Uterus (tissue), 2 donors: ENCODE measurements at regions not wholly inside any gene's neighbourhood (a gene's known extent, or its start where the extent isn't known, plus 50 kb on each side); places are given as distances from the start of the nearest gene placed in this dataset.

ENCODE experiments used
- POLR2A ChIP-seq, 2 donors: fragments of 450-650 bp; IDR thresholded peaks; one replicate each; pipeline ENCODE4 v1.6.1; 2016; ENCODE audit warnings: antibody characterized with exemption in 2 of 2, mild to moderate bottlenecking in 1 of 2, moderate library complexity in 1 of 2
- TF ChIP-seq, protein P1 (sequence below), 4 experiments: fragments of 200-600 bp in 2 of 4; fragments of 450-650 bp in 2 of 4; sonication (generic) in 2 of 4; IDR thresholded peaks; one replicate each; pipeline ENCODE4 v1.5.1; 2016 to 2019; ENCODE audit warnings: antibody characterized with exemption in 4 of 4, mild to moderate bottlenecking in 2 of 4, moderate library complexity in 1 of 4

DNA sequence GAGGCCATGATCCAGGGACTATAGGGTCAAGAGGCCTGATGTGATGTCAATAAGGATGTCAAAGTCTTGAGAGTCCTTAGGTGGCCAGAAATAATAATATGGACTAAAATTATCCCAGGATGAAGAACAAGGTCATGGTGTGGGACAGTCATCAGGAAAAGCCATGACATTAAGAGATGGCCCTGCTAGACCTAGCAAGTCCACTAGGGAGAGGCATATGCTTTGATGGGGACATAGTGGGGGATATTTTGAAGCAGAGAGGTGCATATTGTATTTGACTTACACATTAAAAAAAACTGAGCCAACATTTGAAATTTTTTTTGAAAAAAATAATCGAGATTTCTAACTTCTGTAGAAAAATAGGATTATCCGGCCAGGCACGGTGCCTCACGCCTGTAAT, 53.3 kb upstream of the CXCR4 start:
- TF ChIP-seq, protein P1, sequence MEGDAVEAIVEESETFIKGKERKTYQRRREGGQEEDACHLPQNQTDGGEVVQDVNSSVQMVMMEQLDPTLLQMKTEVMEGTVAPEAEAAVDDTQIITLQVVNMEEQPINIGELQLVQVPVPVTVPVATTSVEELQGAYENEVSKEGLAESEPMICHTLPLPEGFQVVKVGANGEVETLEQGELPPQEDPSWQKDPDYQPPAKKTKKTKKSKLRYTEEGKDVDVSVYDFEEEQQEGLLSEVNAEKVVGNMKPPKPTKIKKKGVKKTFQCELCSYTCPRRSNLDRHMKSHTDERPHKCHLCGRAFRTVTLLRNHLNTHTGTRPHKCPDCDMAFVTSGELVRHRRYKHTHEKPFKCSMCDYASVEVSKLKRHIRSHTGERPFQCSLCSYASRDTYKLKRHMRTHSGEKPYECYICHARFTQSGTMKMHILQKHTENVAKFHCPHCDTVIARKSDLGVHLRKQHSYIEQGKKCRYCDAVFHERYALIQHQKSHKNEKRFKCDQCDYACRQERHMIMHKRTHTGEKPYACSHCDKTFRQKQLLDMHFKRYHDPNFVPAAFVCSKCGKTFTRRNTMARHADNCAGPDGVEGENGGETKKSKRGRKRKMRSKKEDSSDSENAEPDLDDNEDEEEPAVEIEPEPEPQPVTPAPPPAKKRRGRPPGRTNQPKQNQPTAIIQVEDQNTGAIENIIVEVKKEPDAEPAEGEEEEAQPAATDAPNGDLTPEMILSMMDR (IDR thresholded peaks at IDR 0.05) = no peak
- TF ChIP-seq POLR2A (IDR thresholded peaks at IDR 0.05) = no peak
